Fibroblast of lung (primary cell): ENCODE measurements at regions not wholly inside any gene's neighbourhood (a gene's known extent, or its start where the extent isn't known, plus 50 kb on each side); places are given as distances from the start of the nearest gene placed in this dataset.

Experiments
- DNase-seq, 2 donors: peaks; one replicate each; pipeline versions ENCODE4 v3.0.0 to v3.0.0-alpha.2; 2010; ENCODE audit warnings: low read depth in 2 of 2
- H2AFZ ChIP-seq: 2 replicates; pipeline ENCODE4 v1.5.1; 2012; ENCODE audit warnings: low read length, control low read depth, inconsistent platforms
- H3K27ac ChIP-seq: 2 replicates; pipeline ENCODE4 v1.5.1; 2011; ENCODE audit warnings: low read length, control low read depth; ENCODE audit not compliant: insufficient read depth
- H3K27me3 ChIP-seq: 2 replicates; pipeline ENCODE4 v1.5.1; 2011; ENCODE audit warnings: mild to moderate bottlenecking, low read length; ENCODE audit not compliant: control insufficient read depth, insufficient read depth
- H3K36me3 ChIP-seq: 2 replicates; pipeline ENCODE4 v1.5.1; 2011; ENCODE audit warnings: low read length; ENCODE audit not compliant: control insufficient read depth, insufficient read depth
- H3K4me1 ChIP-seq: 2 replicates; pipeline ENCODE4 v1.5.1; 2011; ENCODE audit warnings: low read length; ENCODE audit not compliant: control insufficient read depth, insufficient read depth; ENCODE audit errors: extremely low read depth
- H3K4me2 ChIP-seq: 2 replicates; pipeline ENCODE4 v1.5.1; 2011; ENCODE audit warnings: low read length, control low read depth; ENCODE audit not compliant: insufficient read depth; ENCODE audit errors: extremely low read depth
- H3K4me3 ChIP-seq, 4 experiments: fragments of 200-600 bp in 1 of 4; sonication (generic) in 1 of 4; replicated peaks in 1 of 4; 2 replicates each; pipeline ENCODE4 v1.5.1; 2011 to 2016; ENCODE audit warnings: low read length in 4 of 4, low read depth in 3 of 4, mild to moderate bottlenecking in 3 of 4, control low read depth in 2 of 4, inconsistent platforms in 1 of 4, mixed read lengths in 1 of 4; ENCODE audit not compliant: insufficient read depth in 1 of 4; ENCODE audit errors: control extremely low read depth in 1 of 4
- H3K79me2 ChIP-seq: 2 replicates; pipeline ENCODE4 v1.5.1; 2012; ENCODE audit warnings: mild to moderate bottlenecking, low read length, inconsistent platforms; ENCODE audit not compliant: control insufficient read depth, insufficient read depth
- H3K9ac ChIP-seq: 2 replicates; pipeline ENCODE4 v1.5.1; 2011; ENCODE audit warnings: mild to moderate bottlenecking, low read length, control low read depth; ENCODE audit not compliant: insufficient read depth
- H3K9me3 ChIP-seq: 2 replicates; pipeline ENCODE4 v1.5.1; 2012; ENCODE audit warnings: low read depth, low read length; ENCODE audit not compliant: control insufficient read depth, insufficient read depth
- H4K20me1 ChIP-seq: 2 replicates; pipeline ENCODE4 v1.5.1; 2011; ENCODE audit warnings: low read length; ENCODE audit not compliant: control insufficient read depth, insufficient read depth; ENCODE audit errors: extremely low read depth
- CTCF ChIP-seq, 2 donors: IDR thresholded peaks in 1 of 2; conservative IDR thresholded peaks in 1 of 2; 1 replicate in 1 of 2; 2 replicates in 1 of 2; pipeline ENCODE4 v1.5.1; 2011 to 2012; ENCODE audit warnings: low read length in 2 of 2, control low read depth in 1 of 2, inconsistent platforms in 1 of 2, low read depth in 1 of 2, mild to moderate bottlenecking in 1 of 2
- EZH2 ChIP-seq: IDR thresholded peaks from 2 replicates; pipeline ENCODE4 v1.5.1; 2012; ENCODE audit warnings: low read length, control low read depth, mild to moderate bottlenecking; ENCODE audit errors: missing control alignments

GRCh38 chr13:81395368-81395767 lies 1054.4 kb upstream of the SPRY2 start:
- Histone ChIP-seq H4K20me1 (no peaks in the 10 kb centered on the region), H3K9me3 (no peaks in the 10 kb centered on the region), H3K36me3 (no peaks in the 10 kb centered on the region), H3K27me3 (no peaks in the 10 kb centered on the region), H3K27ac (no peak overlapping the region), H2AFZ (no peak overlapping the region), H3K4me1 (no peaks in the 10 kb centered on the region), H3K4me2 (no peak overlapping the region), H3K9ac (no peak overlapping the region), H3K4me3 (no peak overlapping the region), H3K79me2 (no peaks in the 10 kb centered on the region)
- DNase-seq, result no peak
- TF ChIP-seq EZH2 (no peak), CTCF (conservative IDR thresholded peaks at IDR 0.05 in 1 of 2, IDR thresholded peaks at IDR 0.05 in 1 of 2; ENCODE audit: low read depth in 1 of 2, low read length in 2 of 2) (no peak)

- no peaks in the 10 kb centered on the region for H3K36me3 ChIP-seq
- H3K9ac ChIP-seq, result no peak overlapping the region
- H3K27ac ChIP-seq, result no peak overlapping the region
- H3K4me2 ChIP-seq, result no peak overlapping the region
- no peaks in the 10 kb centered on the region for H3K9me3 ChIP-seq
- H3K27me3 ChIP-seq, result no peaks in the 10 kb centered on the region
- no peak overlapping the region for H2AFZ ChIP-seq
- no peaks in the 10 kb centered on the region for H4K20me1 ChIP-seq
- no peaks in the 10 kb centered on the region for H3K4me1 ChIP-seq
- H3K4me3 ChIP-seq, result no peak overlapping the region
- no peaks in the 10 kb centered on the region for H3K79me2 ChIP-seq
- no peak for TF ChIP-seq CTCF (conservative IDR thresholded peaks at IDR 0.05 in 1 of 2, IDR thresholded peaks at IDR 0.05 in 1 of 2; ENCODE audit: low read depth in 1 of 2, low read length in 2 of 2)
- TF ChIP-seq EZH2, result no peak
- no peak for DNase-seq
Measured at GRCh38 chr13:81394640-81395039, 1053.7 kb upstream of the SPRY2 start.

GRCh38 chr13:81393721-81394120 lies 1052.8 kb upstream of the SPRY2 start:
- Histone ChIP-seq H3K36me3 (no peaks in the 10 kb centered on the region), H3K9ac (no peak overlapping the region), H3K4me2 (no peak overlapping the region), H3K27ac (no peak overlapping the region), H3K79me2 (no peaks in the 10 kb centered on the region), H2AFZ (no peak overlapping the region), H3K4me3 (no peak overlapping the region), H4K20me1 (no peaks in the 10 kb centered on the region), H3K4me1 (no peaks in the 10 kb centered on the region), H3K27me3 (no peaks in the 10 kb centered on the region), H3K9me3 (no peaks in the 10 kb centered on the region)
- DNase-seq, result no peak
- no peak for TF ChIP-seq EZH2
- TF ChIP-seq CTCF (conservative IDR thresholded peaks at IDR 0.05 in 1 of 2, IDR thresholded peaks at IDR 0.05 in 1 of 2; ENCODE audit: low read depth in 1 of 2, low read length in 2 of 2), result no peak
